ENCODE measurements at regions not wholly inside any gene's neighbourhood (a gene's known extent, or its start where the extent isn't known, plus 50 kb on each side); places are given as distances from the start of the nearest gene placed in this dataset.
A peak's percentile ranks its signal among the peaks of the same experiment; 100 is the strongest.

- peaks cover 51 to 63% of the 10 kb centered on the region in 2 donors for H3K4me1 ChIP-seq
These were observed 66.5 kb upstream of the MAP4 start for GRCh38 chr3:48082580-48083184.

GRCh38 chr3:48077815-48078214, 61.6 kb upstream of the MAP4 start:
- no peak overlapping the region for H3K4me3 ChIP-seq
- H3K36me3 ChIP-seq, result no peaks in the 10 kb centered on the region
- intact Hi-C loops (cut with DNase I; ENCODE audit: low total_unique reads) (no loop called here), in situ Hi-C loops (cut with MboI; ENCODE audit: low sequenced_read_pairs in 4 of 4) (loop anchor here in 1 of 4 donors (10.0 kb wide), 1 partner anchor 63 kb away; the partner anchor contains the start of gene MAP4)
- H3K4me1 ChIP-seq, result peaks cover 24 to 32% of the 10 kb centered on the region in 2 donors
- H3K27ac ChIP-seq, result no peak overlapping the region
- TF ChIP-seq CTCF (IDR thresholded peaks at IDR 0.05 in 4 of 5, conservative IDR thresholded peaks at IDR 0.05 in 1 of 5), result no peak
- no peak for TF ChIP-seq POLR2A (IDR thresholded peaks at IDR 0.05)
- no peak for ATAC-seq
- H3K27me3 ChIP-seq, result no peaks in the 10 kb centered on the region
- no peaks in the 10 kb centered on the region for H3K9me3 ChIP-seq
- DNase-seq, result no peak

More at GRCh38 chr3:48082580-48083184, 66.5 kb upstream of the MAP4 start:
- no peaks in the 10 kb centered on the region for H3K27me3 ChIP-seq
- H3K9me3 ChIP-seq, result no peaks in the 10 kb centered on the region
- no peaks in the 10 kb centered on the region for H3K36me3 ChIP-seq
- TF ChIP-seq CTCF (IDR thresholded peaks at IDR 0.05 in 4 of 5, conservative IDR thresholded peaks at IDR 0.05 in 1 of 5) (no peak), POLR2A (IDR thresholded peaks at IDR 0.05) (no peak)
- no peak for ATAC-seq
- intact Hi-C loops (cut with DNase I; ENCODE audit: low total_unique reads), result loop anchor here (10.0 kb wide), 1 partner anchor 258 kb away; no protein-coding TSS in a partner anchor
- in situ Hi-C loops (cut with MboI; ENCODE audit: low sequenced_read_pairs in 4 of 4), result loop anchor here in 1 of 4 donors (10.0 kb wide), 1 partner anchor 58 kb away; no protein-coding TSS in a partner anchor
- H3K4me3 ChIP-seq, result no peak overlapping the region
- H3K27ac ChIP-seq, result peak overlapping the region; percentile 48 to 99 (median 99)
- DNase-seq, result no peak

- no peak for DNase-seq
- Histone ChIP-seq H3K27me3 (no peaks in the 10 kb centered on the region), H3K36me3 (no peaks in the 10 kb centered on the region), H3K9me3 (no peaks in the 10 kb centered on the region), H3K27ac (peak overlapping the region; percentile 61 to 81 (median 75)), H3K4me1 (peaks cover 59 to 63% of the 10 kb centered on the region in 2 donors), H3K4me3 (no peak overlapping the region)
- TF ChIP-seq CTCF (IDR thresholded peaks at IDR 0.05 in 4 of 5, conservative IDR thresholded peaks at IDR 0.05 in 1 of 5) (no peak), POLR2A (IDR thresholded peaks at IDR 0.05) (no peak)
- no peak for ATAC-seq
- in situ Hi-C loops (cut with MboI; ENCODE audit: low sequenced_read_pairs in 4 of 4), result loop anchor here in 1 of 4 donors (10.0 kb wide), 1 partner anchor 55 kb away; the partner anchor contains the start of gene MAP4
- intact Hi-C loops (cut with DNase I; ENCODE audit: low total_unique reads), result no loop called here
These were observed 53.8 kb upstream of the MAP4 start for GRCh38 chr3:48070030-48070429.

GRCh38 chr3:48069339-48069738, 53.1 kb upstream of the MAP4 start:
- H3K27me3 ChIP-seq, result no peaks in the 10 kb centered on the region
- no peaks in the 10 kb centered on the region for H3K9me3 ChIP-seq
- peak; percentile 30 to 42 for ATAC-seq
- H3K36me3 ChIP-seq, result no peaks in the 10 kb centered on the region
- peaks cover 65 to 70% of the 10 kb centered on the region in 2 donors for H3K4me1 ChIP-seq
- H3K27ac ChIP-seq, result peak overlapping the region; percentile 61 to 81 (median 75)
- DNase-seq, result no peak
- TF ChIP-seq POLR2A (IDR thresholded peaks at IDR 0.05) (no peak), CTCF (IDR thresholded peaks at IDR 0.05 in 4 of 5, conservative IDR thresholded peaks at IDR 0.05 in 1 of 5) (no peak)
- intact Hi-C loops (cut with DNase I; ENCODE audit: low total_unique reads), result no loop called here
- in situ Hi-C loops (cut with MboI; ENCODE audit: low sequenced_read_pairs in 4 of 4), result no loop called here
- no peak overlapping the region for H3K4me3 ChIP-seq

All from gastrocnemius medialis (tissue), 4 donors.